CD14-positive monocyte (primary cell): ENCODE measurements at regions not wholly inside any gene's neighbourhood (a gene's known extent, or its start where the extent isn't known, plus 50 kb on each side); places are given as distances from the start of the nearest gene placed in this dataset.
"Not testable (repeated sequence)": the region's sequence is repeated elsewhere in the genome, so short reads cannot be mapped to it uniquely, and the experiment has no call there.

Experiments
- DNase-seq, 3 donors: peaks; one replicate each; pipeline ENCODE4 v3.0.0-alpha.2; 2011 to 2022
- H2AFZ ChIP-seq: 2 replicates; pipeline ENCODE4 v1.6.0; 2012; ENCODE audit warnings: mild to moderate bottlenecking, low read depth, low read length, inconsistent platforms; ENCODE audit not compliant: insufficient read depth, poor library complexity, severe bottlenecking
- H3K27ac ChIP-seq, 2 donors: 1 replicate in 1 of 2; 2 replicates in 1 of 2; pipeline ENCODE4 v1.5.1; 2012 to 2013; ENCODE audit warnings: low read length in 2 of 2, control low read depth in 1 of 2, inconsistent platforms in 1 of 2, low read depth in 1 of 2, mild to moderate bottlenecking in 1 of 2
- H3K27me3 ChIP-seq, 2 donors: one replicate each; pipeline versions ENCODE4 v1.6.0 to v1.6.1; 2011 to 2013; ENCODE audit warnings: low read length in 2 of 2; ENCODE audit not compliant: control insufficient read depth in 2 of 2, insufficient read depth in 2 of 2
- H3K36me3 ChIP-seq, 2 donors: replicated peaks in 1 of 2; 1 replicate in 1 of 2; 2 replicates in 1 of 2; pipeline versions ENCODE4 v1.5.1 to v1.6.1; 2012 to 2013; ENCODE audit warnings: low read length in 2 of 2, control low read depth in 1 of 2, inconsistent platforms in 1 of 2, mild to moderate bottlenecking in 1 of 2; ENCODE audit not compliant: insufficient read depth in 2 of 2, control insufficient read depth in 1 of 2
- H3K4me1 ChIP-seq, 2 donors: 1 replicate in 1 of 2; 2 replicates in 1 of 2; pipeline versions ENCODE4 v1.5.1 to v1.6.1; 2012 to 2013; ENCODE audit warnings: low read length in 2 of 2, control low read depth in 1 of 2, inconsistent platforms in 1 of 2, mild to moderate bottlenecking in 1 of 2, moderate library complexity in 1 of 2; ENCODE audit not compliant: insufficient read depth in 2 of 2, control insufficient read depth in 1 of 2
- H3K4me2 ChIP-seq: replicated peaks from 2 replicates; pipeline ENCODE3; 2012; ENCODE audit warnings: low read length, moderate library complexity, mild to moderate bottlenecking; ENCODE audit not compliant: poor library complexity, severe bottlenecking; ENCODE audit errors: extremely low read depth
- H3K4me3 ChIP-seq, 3 experiments: fragments of 200-600 bp in 1 of 3; sonication (generic) in 1 of 3; replicated peaks in 1 of 3; 1 replicate in 2 of 3; 2 replicates in 1 of 3; pipeline ENCODE4 v1.5.1; 2011 to 2013; ENCODE audit warnings: low read length in 3 of 3, mild to moderate bottlenecking in 3 of 3, control low read depth in 2 of 3, low read depth in 2 of 3, inconsistent platforms in 1 of 3, moderate library complexity in 1 of 3
- H3K79me2 ChIP-seq: 2 replicates; pipeline ENCODE4 v1.6.0; 2012; ENCODE audit warnings: mild to moderate bottlenecking, control low read depth, inconsistent platforms, low read length, moderate library complexity; ENCODE audit not compliant: insufficient read depth
- H3K9ac ChIP-seq: 2 replicates; pipeline ENCODE4 v1.6.0; 2017; ENCODE audit warnings: low read length, mild to moderate bottlenecking; ENCODE audit not compliant: insufficient read depth, poor library complexity, severe bottlenecking
- H3K9me3 ChIP-seq, 2 donors: replicated peaks in 1 of 2; 1 replicate in 1 of 2; 2 replicates in 1 of 2; pipeline versions ENCODE4 v1.5.1 to v1.6.1; 2012 to 2013; ENCODE audit warnings: low read length in 2 of 2, control low read depth in 1 of 2; ENCODE audit not compliant: control insufficient read depth in 1 of 2, insufficient read depth in 1 of 2
- H4K20me1 ChIP-seq: 2 replicates; pipeline ENCODE4 v1.6.0; 2012; ENCODE audit warnings: mild to moderate bottlenecking, low read length, control low read depth, moderate library complexity; ENCODE audit not compliant: insufficient read depth
- H3K27ac Mint-ChIP-seq, 7 donors: one replicate each; pipeline ENCODE4 v1.8.0; 2020; ENCODE audit warnings: mild to moderate bottlenecking in 7 of 7, mixed read lengths in 7 of 7, moderate library complexity in 6 of 7, inconsistent platforms in 2 of 7
- H3K27me3 Mint-ChIP-seq, 3 donors: one replicate each; pipeline ENCODE4 v1.8.0; 2021 to 2022; ENCODE audit warnings: low read depth in 3 of 3, mild to moderate bottlenecking in 3 of 3, mixed read lengths in 3 of 3, moderate library complexity in 3 of 3, inconsistent platforms in 1 of 3
- H3K36me3 Mint-ChIP-seq, 2 donors: one replicate each; pipeline ENCODE4 v1.8.0; 2020; ENCODE audit warnings: mixed read lengths in 2 of 2, inconsistent platforms in 1 of 2, mild to moderate bottlenecking in 1 of 2
- H3K4me1 Mint-ChIP-seq: one replicate; pipeline ENCODE4 v1.8.0; 2020; ENCODE audit warnings: mild to moderate bottlenecking, mixed read lengths
- H3K4me3 Mint-ChIP-seq, 2 donors: one replicate each; pipeline ENCODE4 v1.8.0; 2020; ENCODE audit warnings: mild to moderate bottlenecking in 2 of 2, mixed read lengths in 2 of 2, moderate library complexity in 1 of 2
- H3K9me3 Mint-ChIP-seq, 7 donors: one replicate each; pipeline ENCODE4 v1.8.0; 2020 to 2022; ENCODE audit warnings: mixed read lengths in 7 of 7, mild to moderate bottlenecking in 6 of 7, moderate library complexity in 6 of 7, inconsistent platforms in 2 of 7
- WGBS: methylation state at CpG from one replicate; pipeline ENCODE4 v1.1.5; 2013; ENCODE audit warnings: missing lambda C conversion rate; ENCODE audit not compliant: insufficient coverage; 5-methylcytosine and 5-hydroxymethylcytosine counted together
- intact Hi-C, 2 donors: fragments of 100-400 bp; cut with micrococcal nuclease; formaldehyde crosslinking; loops; one replicate each; pipeline versions ENCODE4 v1.15.0 to v1.15.1; 2023
- TF ChIP-seq, protein P1 (sequence below): fragments of 200-600 bp; IDR thresholded peaks from one replicate; pipeline ENCODE4 v1.8.0; 2022; ENCODE audit warnings: antibody characterized with exemption, mild to moderate bottlenecking

DNA sequence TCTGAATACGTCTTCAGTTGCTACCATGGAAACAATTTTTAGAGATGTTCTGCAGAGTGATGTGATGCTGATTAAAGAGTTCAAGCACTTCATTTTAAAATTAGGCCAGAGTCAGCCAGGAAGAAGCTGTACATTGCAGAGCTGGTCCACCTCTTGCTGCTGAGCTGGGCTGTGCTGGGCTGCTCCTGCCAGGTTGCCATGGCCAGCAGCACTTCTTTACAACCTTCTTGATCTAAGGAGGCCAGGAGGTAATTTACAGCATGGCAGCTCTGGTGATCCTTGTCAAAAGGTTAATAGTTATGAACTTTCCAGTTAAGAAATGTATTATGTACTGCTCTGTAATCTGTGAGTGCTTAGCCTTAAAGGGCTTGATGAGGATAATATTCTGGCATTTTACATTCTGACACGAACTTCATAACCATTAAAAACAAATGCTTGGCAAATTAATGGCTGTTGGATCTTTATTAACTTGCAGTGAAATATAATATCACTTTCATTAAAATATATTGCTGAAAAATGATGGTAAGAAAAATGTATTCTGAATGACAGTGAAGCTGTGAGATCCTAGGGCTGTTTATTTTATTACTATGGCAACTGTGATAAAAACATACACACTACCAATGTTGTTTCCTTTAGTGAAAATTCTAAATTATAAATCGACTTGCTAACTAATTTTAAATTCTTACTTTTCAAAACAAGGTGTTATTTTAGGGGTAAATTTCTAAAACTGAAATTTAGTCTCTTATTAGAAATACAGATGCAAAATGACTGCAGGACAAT is 259.7 kb downstream of the RFPL4B start:
- H3K27ac Mint-ChIP-seq = no peak overlapping the region
- H3K4me1 Mint-ChIP-seq = no peaks in the 10 kb centered on the region
- Histone ChIP-seq H4K20me1 (no peaks in the 10 kb centered on the region), H3K79me2 (no peaks in the 10 kb centered on the region), H3K27me3 (no peaks in the 10 kb centered on the region), H3K9ac (no peak overlapping the region), H2AFZ (no peak overlapping the region), H3K36me3 (no peaks in the 10 kb centered on the region), H3K4me2 (no peak overlapping the region), H3K27ac (no peak overlapping the region), H3K4me1 (no peaks in the 10 kb centered on the region), H3K9me3 (peaks cover 18 to 20% of the 10 kb centered on the region in 2 donors), H3K4me3 (no peak overlapping the region)
- DNase-seq = no peak
- TF ChIP-seq, protein P1, sequence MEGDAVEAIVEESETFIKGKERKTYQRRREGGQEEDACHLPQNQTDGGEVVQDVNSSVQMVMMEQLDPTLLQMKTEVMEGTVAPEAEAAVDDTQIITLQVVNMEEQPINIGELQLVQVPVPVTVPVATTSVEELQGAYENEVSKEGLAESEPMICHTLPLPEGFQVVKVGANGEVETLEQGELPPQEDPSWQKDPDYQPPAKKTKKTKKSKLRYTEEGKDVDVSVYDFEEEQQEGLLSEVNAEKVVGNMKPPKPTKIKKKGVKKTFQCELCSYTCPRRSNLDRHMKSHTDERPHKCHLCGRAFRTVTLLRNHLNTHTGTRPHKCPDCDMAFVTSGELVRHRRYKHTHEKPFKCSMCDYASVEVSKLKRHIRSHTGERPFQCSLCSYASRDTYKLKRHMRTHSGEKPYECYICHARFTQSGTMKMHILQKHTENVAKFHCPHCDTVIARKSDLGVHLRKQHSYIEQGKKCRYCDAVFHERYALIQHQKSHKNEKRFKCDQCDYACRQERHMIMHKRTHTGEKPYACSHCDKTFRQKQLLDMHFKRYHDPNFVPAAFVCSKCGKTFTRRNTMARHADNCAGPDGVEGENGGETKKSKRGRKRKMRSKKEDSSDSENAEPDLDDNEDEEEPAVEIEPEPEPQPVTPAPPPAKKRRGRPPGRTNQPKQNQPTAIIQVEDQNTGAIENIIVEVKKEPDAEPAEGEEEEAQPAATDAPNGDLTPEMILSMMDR = no peak
- 100% methylated on average over 1 of the region's 3 CpGs for WGBS
- intact Hi-C loops = no loop called here
- no peaks in the 10 kb centered on the region for H3K36me3 Mint-ChIP-seq
- peaks cover 0 to 2% (median 0%) of the 10 kb centered on the region in 3 donors for H3K27me3 Mint-ChIP-seq
- H3K4me3 Mint-ChIP-seq = no peak overlapping the region
- peaks cover 0 to 24% (median 14%) of the 10 kb centered on the region in 7 donors for H3K9me3 Mint-ChIP-seq

DNA sequence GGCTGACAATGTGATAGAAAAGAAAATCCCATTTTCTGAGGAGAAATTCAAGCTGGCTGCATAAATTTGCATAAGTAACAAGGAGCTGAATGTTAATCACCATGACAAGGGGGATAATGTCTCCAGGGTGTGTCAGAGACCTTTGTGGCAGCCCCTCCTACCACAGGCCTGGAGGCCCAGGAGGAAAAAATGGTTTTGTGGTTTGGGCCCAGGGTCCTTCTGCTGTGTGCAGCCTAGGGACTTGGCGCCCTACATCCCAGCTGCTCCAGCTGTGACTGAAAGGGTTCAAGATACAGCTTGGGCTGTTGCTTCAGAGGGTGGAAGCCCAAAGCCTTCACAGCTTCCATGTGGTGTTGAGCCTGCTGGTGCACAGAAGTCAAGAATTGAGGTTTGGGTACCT is 261.8 kb downstream of the RFPL4B start:
- H3K4me3 Mint-ChIP-seq, H3K4me1 ChIP-seq, H3K9ac ChIP-seq, DNase-seq, H3K4me1 Mint-ChIP-seq, H3K27me3 Mint-ChIP-seq, H3K27ac ChIP-seq, H3K27ac Mint-ChIP-seq, H3K27me3 ChIP-seq, H3K79me2 ChIP-seq, H3K4me2 ChIP-seq, H2AFZ ChIP-seq, H3K4me3 ChIP-seq, intact Hi-C loops, H3K36me3 Mint-ChIP-seq, H4K20me1 ChIP-seq, H3K36me3 ChIP-seq: not testable (repeated sequence)
- peaks cover 0 to 23% (median 10%) of the 10 kb centered on the region in 7 donors for H3K9me3 Mint-ChIP-seq
- peaks cover 13 to 18% of the 10 kb centered on the region in 2 donors for H3K9me3 ChIP-seq
- 82% methylated on average over 1 of the region's 1 CpG for WGBS
